AML-193 (cell line): ENCODE measurements at regions not wholly inside any gene's neighbourhood (a gene's known extent, or its start where the extent isn't known, plus 50 kb on each side); places are given as distances from the start of the nearest gene placed in this dataset.

ENCODE experiments used
- DNase-seq, 2 experiments: peaks; one replicate each; lab custom pipeline; 2025; lab: John Stamatoyannopoulos, UW

- no peak for DNase-seq
Measured at GRCh38 chr6:88381289-88381642, 215.1 kb upstream of the CNR1 start.

- no peak for DNase-seq
Measured at GRCh38 chr6:88380618-88381288, 214.6 kb upstream of the CNR1 start.

DNA sequence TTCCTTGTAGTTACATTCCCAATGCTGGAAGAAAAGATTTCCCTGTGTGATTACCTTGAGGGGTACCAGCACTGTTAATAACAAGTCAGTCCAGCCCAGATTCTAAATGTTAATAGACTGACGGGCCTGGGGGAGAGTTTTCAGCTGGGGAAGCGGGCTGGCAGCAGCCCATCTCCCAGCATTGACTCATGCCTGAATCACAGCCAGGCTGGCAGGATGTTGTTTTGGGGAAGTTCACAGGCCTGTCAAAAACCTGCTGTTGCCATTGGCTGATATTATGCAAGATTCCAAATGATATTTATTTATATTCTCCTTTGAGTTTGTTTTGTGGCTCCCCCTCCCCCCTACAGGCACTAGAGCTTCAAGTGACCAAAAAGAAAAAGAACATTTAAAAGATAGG is 213.9 kb upstream of the CNR1 start:
- peak; percentile 15 to 22 for DNase-seq

DNA sequence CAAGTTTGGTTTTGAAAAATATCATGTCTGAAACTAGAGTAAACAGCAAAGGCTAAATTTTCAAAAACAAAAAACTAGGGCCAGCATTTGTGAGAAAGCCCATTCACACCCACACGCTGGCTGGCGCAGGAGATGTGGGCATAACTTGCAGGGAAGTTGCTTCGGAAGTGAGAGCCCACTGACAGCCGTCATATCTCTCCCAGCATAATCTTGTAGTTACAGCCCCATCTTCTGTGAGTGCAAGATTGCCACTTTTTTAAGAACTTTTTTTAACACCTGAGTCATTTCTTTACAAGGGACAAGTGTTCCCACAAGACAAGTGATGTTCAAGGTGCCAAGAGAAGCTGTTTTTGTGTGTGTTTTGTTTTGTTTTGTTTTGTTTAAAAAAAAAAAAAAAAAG is 212.5 kb upstream of the CNR1 start:
- no peak for DNase-seq

- DNase-seq, result no peak
Measured at GRCh38 chr6:88377976-88378568, 211.9 kb upstream of the CNR1 start.

- DNase-seq, result no peak
Measured at GRCh38 chr6:88376768-88377387, 210.7 kb upstream of the CNR1 start.

DNA sequence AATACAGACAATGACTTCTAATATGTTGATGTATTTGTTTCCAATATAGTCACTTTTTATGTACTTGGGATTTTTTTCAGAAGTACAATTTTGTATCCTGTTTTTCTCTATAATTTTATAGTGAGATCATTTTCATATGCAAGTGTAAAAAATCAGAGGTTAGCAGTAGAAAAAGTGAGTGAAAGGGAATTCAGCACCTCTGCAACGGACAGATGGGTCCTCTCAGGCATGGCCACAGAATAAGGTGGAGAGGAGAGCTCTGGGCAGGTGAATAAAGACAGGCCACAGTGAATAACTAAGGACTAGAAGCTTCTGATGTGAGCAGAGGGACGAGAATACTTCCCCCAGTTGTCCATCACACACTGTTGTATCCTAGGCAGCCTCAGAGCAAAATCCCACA is 210.1 kb upstream of the CNR1 start:
- no peak for DNase-seq

GRCh38 chr6:88374553-88374952 is 208.4 kb upstream of the CNR1 start:
- DNase-seq, result no peak

- no peak for DNase-seq
Measured at GRCh38 chr6:88371480-88371879, 205.3 kb upstream of the CNR1 start.

DNA sequence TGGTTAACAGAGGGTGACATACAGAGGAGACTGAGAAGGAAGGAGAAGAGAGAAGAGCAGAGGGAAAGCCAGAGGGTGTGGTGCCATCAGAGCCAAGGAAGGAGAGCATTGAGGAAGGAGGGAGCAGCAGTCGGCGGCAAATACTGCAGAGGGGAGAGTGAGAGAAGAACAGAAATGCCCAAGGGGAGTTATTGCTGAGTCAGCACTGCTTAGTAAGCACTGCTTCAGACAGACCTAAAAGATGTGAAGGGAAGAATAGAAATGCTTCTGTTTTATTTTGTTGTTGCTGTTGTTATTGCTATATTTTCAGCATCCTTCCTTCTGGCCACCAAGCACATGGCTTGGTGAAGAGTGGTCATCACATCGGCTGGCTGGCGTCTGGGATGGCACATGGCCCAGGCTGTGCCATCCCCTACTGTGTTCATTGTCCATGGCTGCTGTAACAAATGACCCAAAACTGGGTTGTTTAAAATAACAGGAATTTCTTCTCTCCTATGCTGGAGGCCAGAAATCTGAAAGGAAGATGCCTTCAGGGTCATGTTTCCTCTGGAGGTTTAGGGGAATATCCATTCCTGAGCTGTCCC is 204.1 kb upstream of the CNR1 start:
- DNase-seq, result no peak

- DNase-seq, result no peak
Measured at GRCh38 chr6:88369262-88369661, 203.1 kb upstream of the CNR1 start.

GRCh38 chr6:88368071-88368787 is 202.1 kb upstream of the CNR1 start:
- no peak for DNase-seq

GRCh38 chr6:88367248-88367647 is 201.1 kb upstream of the CNR1 start:
- no peak for DNase-seq

GRCh38 chr6:88366672-88367071 is 200.5 kb upstream of the CNR1 start:
- no peak for DNase-seq

- no peak for DNase-seq
Measured at GRCh38 chr6:88365656-88366055, 199.5 kb upstream of the CNR1 start.

DNA sequence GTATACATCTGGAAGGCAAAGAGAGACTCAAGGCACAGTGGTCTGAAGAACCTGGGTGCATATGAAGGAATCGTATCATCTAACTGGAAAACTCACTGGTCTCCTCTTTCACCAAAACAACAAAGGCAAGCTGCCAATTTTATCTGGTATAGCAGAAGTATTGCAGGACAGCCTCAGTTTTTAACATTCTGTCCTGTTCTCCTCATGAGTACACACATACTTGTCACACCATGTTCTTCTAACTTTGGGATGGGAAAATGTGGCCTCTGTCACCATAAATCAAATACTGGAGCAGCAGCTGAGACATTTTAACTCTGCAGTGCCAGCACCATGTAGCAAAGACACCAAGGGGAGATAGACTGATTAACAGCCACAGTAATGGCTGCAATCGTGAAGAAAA is 199.1 kb upstream of the CNR1 start:
- no peak for DNase-seq

DNA sequence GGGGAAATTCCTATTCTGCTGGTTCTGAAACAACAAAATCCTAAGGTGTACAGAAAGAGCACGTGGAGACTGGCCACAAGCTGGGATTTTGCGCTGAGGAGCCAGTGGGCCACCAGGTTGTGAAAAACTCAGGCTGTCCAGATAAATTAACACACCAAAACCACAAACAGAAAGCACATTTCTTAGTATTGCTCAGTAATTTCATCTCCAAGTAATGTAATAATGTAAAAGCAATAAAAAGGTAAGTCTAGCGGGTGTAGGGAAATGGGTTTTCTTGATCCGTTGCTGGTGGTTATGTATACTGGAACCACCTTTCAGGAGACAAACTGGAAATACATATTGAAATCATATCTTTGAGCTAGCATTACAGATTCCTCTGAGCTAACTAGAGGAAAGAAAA is 195.6 kb upstream of the CNR1 start:
- no peak for DNase-seq

- DNase-seq, result no peak
Measured at GRCh38 chr6:88361298-88361697, 195.2 kb upstream of the CNR1 start.

DNA sequence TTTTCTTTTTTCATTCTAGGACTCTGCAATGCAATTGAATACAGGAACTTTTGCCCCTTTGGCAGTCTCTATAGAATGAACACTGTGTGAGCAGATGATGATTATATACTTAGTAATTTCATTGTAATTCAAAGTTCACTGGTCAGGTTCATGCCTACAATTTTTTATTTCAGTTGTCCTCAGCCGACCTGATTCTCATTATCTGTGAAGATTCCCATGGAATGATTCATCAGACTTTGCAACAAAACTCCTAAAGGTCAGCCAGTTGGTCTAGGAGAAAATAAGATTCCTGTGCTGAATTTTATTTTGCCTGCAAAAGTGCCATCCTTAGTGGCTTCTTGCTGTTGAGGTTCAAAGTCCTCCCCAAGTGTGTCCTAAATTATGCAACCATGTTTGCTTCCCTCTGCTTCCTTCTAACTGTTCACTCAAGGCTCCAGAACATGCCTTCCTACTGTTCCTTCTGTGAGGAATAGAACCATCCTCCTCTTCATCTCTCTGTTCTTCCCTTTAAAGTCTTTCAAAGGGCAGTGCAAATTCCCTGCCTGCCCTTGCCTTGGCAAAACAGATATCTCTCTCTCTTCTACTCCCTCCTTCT is 194.2 kb upstream of the CNR1 start:
- DNase-seq, result no peak

- no peak for DNase-seq
Measured at GRCh38 chr6:88359530-88360202, 193.5 kb upstream of the CNR1 start.

DNA sequence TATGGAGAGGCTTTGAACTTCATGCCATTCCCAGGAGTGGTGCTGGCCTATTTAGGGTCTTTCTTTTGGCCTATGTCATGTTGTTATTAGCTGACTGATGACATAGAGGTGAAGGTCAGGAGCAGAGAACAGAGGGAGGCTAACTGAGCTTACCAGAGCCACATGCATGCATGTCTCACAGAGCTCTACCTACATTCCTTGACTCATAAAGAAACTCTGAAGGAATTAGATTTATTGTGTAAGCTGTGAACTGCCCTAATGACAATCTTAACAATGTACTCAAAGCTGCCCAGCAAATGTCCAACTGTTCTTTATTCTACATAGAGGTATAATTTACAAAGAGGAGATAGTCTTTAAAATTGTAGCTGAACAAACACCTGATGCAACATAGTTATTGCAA is 192.7 kb upstream of the CNR1 start:
- DNase-seq, result no peak

DNA sequence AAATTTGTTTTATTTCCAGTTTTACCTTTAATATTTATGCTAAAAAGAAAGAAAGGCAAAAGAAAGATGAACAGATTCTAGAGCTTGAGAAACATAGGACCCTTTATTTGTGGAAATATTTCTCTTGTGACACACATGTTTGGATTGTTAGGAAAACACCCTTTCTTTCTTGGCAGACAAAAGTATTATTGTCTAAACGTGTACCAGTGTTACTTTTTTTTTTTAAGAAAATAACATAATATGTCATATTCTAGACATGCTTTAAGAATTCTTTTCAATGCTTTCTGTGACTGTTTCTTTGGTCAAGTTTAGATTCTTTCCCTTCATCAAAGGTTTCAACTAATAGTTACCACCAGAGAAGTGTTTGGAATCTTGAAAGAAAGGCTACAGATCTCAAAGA is 183.4 kb upstream of the CNR1 start:
- no peak for DNase-seq
